ENCODE measurements at regions not wholly inside any gene's neighbourhood (a gene's known extent, or its start where the extent isn't known, plus 50 kb on each side); places are given as distances from the start of the nearest gene placed in this dataset.

- no peaks in the 10 kb centered on the region for H3K4me1 Mint-ChIP-seq (ENCODE audit: unreplicated experiment)
- TF ChIP-seq CTCF (IDR thresholded peaks at IDR 0.05; ENCODE audit: unreplicated experiment), result no peak
- H3K27ac Mint-ChIP-seq (ENCODE audit: unreplicated experiment), result no peak overlapping the region
- H3K4me3 Mint-ChIP-seq (ENCODE audit: unreplicated experiment), result no peak overlapping the region
- no peak for DNase-seq (ENCODE audit: low spot score)
- no peaks in the 10 kb centered on the region for H3K9me3 Mint-ChIP-seq (ENCODE audit: unreplicated experiment)
- H3K36me3 Mint-ChIP-seq (ENCODE audit: low read depth, unreplicated experiment), result no peaks in the 10 kb centered on the region
- no peaks in the 10 kb centered on the region for H3K27me3 Mint-ChIP-seq (ENCODE audit: unreplicated experiment)
These were observed 139.2 kb upstream of the SLC30A5 start for GRCh38 chr5:68954618-68954910.

- no peak overlapping the region for H3K27ac Mint-ChIP-seq (ENCODE audit: unreplicated experiment)
- H3K27me3 Mint-ChIP-seq (ENCODE audit: unreplicated experiment), result no peaks in the 10 kb centered on the region
- H3K36me3 Mint-ChIP-seq (ENCODE audit: low read depth, unreplicated experiment), result no peaks in the 10 kb centered on the region
- no peak overlapping the region for H3K4me3 Mint-ChIP-seq (ENCODE audit: unreplicated experiment)
- TF ChIP-seq CTCF (IDR thresholded peaks at IDR 0.05; ENCODE audit: unreplicated experiment), result no peak
- DNase-seq (ENCODE audit: low spot score), result no peak
- no peaks in the 10 kb centered on the region for H3K4me1 Mint-ChIP-seq (ENCODE audit: unreplicated experiment)
- H3K9me3 Mint-ChIP-seq (ENCODE audit: unreplicated experiment), result no peaks in the 10 kb centered on the region
These were observed 136.2 kb upstream of the SLC30A5 start for GRCh38 chr5:68957591-68957990.

GRCh38 chr5:68958428-68958827 is 135.4 kb upstream of the SLC30A5 start:
- TF ChIP-seq CTCF (IDR thresholded peaks at IDR 0.05; ENCODE audit: unreplicated experiment), result no peak
- Mint-ChIP-seq H3K4me3 (ENCODE audit: unreplicated experiment) (no peak overlapping the region), H3K27ac (ENCODE audit: unreplicated experiment) (no peak overlapping the region), H3K36me3 (ENCODE audit: low read depth, unreplicated experiment) (no peaks in the 10 kb centered on the region), H3K9me3 (ENCODE audit: unreplicated experiment) (no peaks in the 10 kb centered on the region), H3K4me1 (ENCODE audit: unreplicated experiment) (no peaks in the 10 kb centered on the region), H3K27me3 (ENCODE audit: unreplicated experiment) (no peaks in the 10 kb centered on the region)
- DNase-seq (ENCODE audit: low spot score), result no peak

GRCh38 chr5:68960456-68960855 is 133.4 kb upstream of the SLC30A5 start:
- no peak overlapping the region for H3K4me3 Mint-ChIP-seq (ENCODE audit: unreplicated experiment)
- H3K27me3 Mint-ChIP-seq (ENCODE audit: unreplicated experiment), result no peaks in the 10 kb centered on the region
- no peaks in the 10 kb centered on the region for H3K4me1 Mint-ChIP-seq (ENCODE audit: unreplicated experiment)
- no peaks in the 10 kb centered on the region for H3K36me3 Mint-ChIP-seq (ENCODE audit: low read depth, unreplicated experiment)
- H3K27ac Mint-ChIP-seq (ENCODE audit: unreplicated experiment), result no peak overlapping the region
- no peak for TF ChIP-seq CTCF (IDR thresholded peaks at IDR 0.05; ENCODE audit: unreplicated experiment)
- no peaks in the 10 kb centered on the region for H3K9me3 Mint-ChIP-seq (ENCODE audit: unreplicated experiment)
- no peak for DNase-seq (ENCODE audit: low spot score)

- H3K9me3 Mint-ChIP-seq (ENCODE audit: unreplicated experiment), result no peaks in the 10 kb centered on the region
- no peaks in the 10 kb centered on the region for H3K27me3 Mint-ChIP-seq (ENCODE audit: unreplicated experiment)
- no peak for DNase-seq (ENCODE audit: low spot score)
- no peak overlapping the region for H3K4me3 Mint-ChIP-seq (ENCODE audit: unreplicated experiment)
- H3K4me1 Mint-ChIP-seq (ENCODE audit: unreplicated experiment), result no peaks in the 10 kb centered on the region
- no peak for TF ChIP-seq CTCF (IDR thresholded peaks at IDR 0.05; ENCODE audit: unreplicated experiment)
- H3K27ac Mint-ChIP-seq (ENCODE audit: unreplicated experiment), result no peak overlapping the region
- H3K36me3 Mint-ChIP-seq (ENCODE audit: low read depth, unreplicated experiment), result no peaks in the 10 kb centered on the region
These were observed 132.9 kb upstream of the SLC30A5 start for GRCh38 chr5:68960961-68961360.
